HG02973 (cell line): ENCODE measurements at regions not wholly inside any gene's neighbourhood (a gene's known extent, or its start where the extent isn't known, plus 50 kb on each side); places are given as distances from the start of the nearest gene placed in this dataset.

Experiments used
- ATAC-seq: cut with Tn5 transposase; IDR thresholded peaks from one replicate; pipeline ENCODE4 v1.9.1; 2021; ENCODE audit warnings: moderate library complexity; ENCODE audit not compliant: unreplicated experiment

GRCh38 chr11:88404932-88405710 lies 67.6 kb upstream of the CTSC start:
- no peak for ATAC-seq

GRCh38 chr11:88404391-88404790 lies 66.9 kb upstream of the CTSC start:
- no peak for ATAC-seq

GRCh38 chr11:88402784-88403183 lies 65.2 kb upstream of the CTSC start:
- ATAC-seq, result no peak

GRCh38 chr11:88402192-88402715 lies 64.7 kb upstream of the CTSC start:
- no peak for ATAC-seq

- ATAC-seq, result no peak
These were observed 61.4 kb upstream of the CTSC start for GRCh38 chr11:88398791-88399570.

- ATAC-seq, result no peak
These were observed 60.8 kb upstream of the CTSC start for GRCh38 chr11:88398372-88398771.

- no peak for ATAC-seq
These were observed 52.7 kb upstream of the CTSC start for GRCh38 chr11:88390254-88390653.

- ATAC-seq, result no peak
These were observed 50.4 kb upstream of the CTSC start for GRCh38 chr11:88387957-88388356.
